ENCODE measurements at regions not wholly inside any gene's neighbourhood (a gene's known extent, or its start where the extent isn't known, plus 50 kb on each side); places are given as distances from the start of the nearest gene placed in this dataset.

- DNase-seq (ENCODE audit: low read depth), result no peak
Measured at GRCh38 chr13:38606699-38607535, 80.0 kb upstream of the FREM2 start.

DNA sequence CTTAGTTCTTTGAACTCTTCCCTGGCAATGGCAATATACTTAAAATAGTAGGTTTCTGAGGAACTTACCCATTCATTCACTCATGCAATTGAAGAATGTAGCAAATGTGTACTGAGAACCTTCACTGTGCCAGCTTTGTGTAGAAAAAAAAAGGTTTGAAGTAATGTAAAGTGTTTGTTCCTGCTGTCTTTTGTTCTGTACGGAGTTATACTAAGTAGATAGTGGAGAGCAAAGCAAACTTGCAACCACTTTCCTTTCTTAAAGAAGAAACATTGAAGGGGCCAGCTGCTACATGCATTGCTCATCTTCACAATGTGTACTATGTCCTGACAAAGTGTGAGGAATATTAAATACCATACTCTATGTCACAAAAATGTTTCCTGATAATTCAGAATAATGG is 68.9 kb upstream of the FREM2 start:
- DNase-seq (ENCODE audit: low read depth), result no peak

GRCh38 chr13:38618336-38618735 is 68.5 kb upstream of the FREM2 start:
- no peak for DNase-seq (ENCODE audit: low read depth)

- no peak for DNase-seq (ENCODE audit: low read depth)
Measured at GRCh38 chr13:38618881-38619280, 68.0 kb upstream of the FREM2 start.

- DNase-seq (ENCODE audit: low read depth), result no peak
Measured at GRCh38 chr13:38620876-38621275, 66.0 kb upstream of the FREM2 start.

- no peak for DNase-seq (ENCODE audit: low read depth)
Measured at GRCh38 chr13:38624822-38625221, 62.1 kb upstream of the FREM2 start.

DNA sequence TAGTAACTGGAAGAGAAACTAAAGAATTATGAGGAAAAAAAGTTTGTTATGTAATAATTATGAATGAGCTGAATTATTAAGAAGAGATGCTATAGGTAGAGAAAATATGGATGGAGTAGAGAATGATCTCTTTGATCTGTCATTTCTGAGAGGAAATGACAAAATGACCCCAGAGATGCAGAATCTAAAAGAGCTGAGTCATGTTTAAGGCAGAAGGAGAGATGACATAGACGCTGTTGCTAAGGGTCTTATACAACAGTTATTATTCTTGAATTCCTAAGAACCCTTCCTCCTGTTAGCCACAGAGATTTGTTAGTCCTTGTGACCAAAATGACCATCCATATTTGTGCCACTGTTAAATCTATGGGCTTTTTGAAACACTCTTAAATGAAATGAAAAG is 58.3 kb upstream of the FREM2 start:
- no peak for DNase-seq (ENCODE audit: low read depth)

DNA sequence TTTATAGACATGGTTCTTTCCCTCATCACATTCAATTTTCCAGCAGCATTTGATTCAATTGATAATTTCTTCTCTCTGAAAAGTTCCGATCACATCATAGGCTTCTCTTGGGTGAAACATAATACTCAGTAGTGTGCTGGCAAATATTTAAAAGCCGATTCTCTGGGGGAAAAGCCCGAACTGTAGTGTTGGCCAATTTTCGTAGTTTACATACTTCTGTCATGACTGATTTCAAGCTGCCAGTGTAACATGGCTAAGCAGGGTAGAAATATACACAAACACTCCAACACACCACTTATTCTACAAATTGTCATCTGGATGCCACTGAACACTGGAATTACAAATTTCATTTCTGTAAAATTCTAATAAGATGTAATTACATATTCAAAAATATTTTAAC is 56.1 kb upstream of the FREM2 start:
- peak; percentile 74 for DNase-seq (ENCODE audit: low read depth)

DNA sequence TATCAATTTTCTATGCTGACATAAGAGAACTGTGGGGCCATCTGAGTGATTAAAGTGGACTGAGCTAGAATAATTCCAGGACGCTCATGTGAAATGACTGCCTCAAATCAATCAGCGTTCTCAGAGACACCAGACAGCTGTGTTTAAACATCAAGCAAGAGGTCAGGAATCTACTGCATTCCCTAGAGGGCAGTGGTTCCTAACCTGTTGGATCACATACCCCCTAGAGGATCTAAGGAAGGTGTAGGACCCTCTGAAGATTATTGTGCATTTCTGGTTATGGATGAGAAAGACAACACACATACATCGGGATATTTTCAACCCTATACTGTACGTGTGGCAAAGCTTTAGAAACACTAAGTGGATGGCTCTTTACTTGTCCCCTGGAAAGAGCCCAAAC is 51.8 kb upstream of the FREM2 start:
- no peak for DNase-seq (ENCODE audit: low read depth)

DNA sequence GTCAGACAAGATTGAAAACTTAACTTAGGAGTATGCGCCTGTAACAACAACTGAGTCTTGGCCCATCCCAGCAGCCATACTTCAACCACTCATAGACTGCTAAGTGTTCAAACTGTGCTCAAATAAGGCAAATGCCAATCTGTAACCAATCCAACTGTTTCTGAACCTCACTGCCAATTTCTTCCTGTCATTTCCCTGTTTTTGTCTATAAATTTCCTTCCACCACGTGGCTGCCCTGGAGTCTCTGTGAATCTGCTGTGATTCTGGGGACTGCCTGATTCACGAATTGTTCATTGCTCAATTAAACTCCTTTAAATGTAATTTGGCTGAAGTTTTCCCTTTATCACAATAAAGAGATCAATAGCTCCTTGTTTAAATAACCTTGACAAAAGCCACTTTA is 50.8 kb upstream of the FREM2 start:
- DNase-seq (ENCODE audit: low read depth), result no peak

DNA sequence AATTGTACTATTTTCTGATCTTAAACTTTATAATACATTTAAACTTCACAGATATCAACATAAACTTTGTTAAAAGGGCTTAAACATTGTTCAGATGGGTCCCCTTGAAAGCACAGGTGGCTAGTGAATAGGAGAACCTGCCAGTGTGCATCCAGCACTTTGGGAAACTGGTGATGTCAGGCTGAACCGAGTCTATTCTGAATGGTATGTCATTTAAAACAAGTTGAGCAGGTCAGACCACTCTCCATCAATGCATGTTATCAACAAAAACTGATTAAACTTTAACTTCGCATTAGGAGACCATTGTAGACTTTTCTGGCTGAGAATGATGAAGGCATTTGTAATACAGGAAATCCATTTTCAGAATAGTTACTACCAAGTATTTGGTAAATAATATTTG is 50.1 kb upstream of the FREM2 start:
- DNase-seq (ENCODE audit: low read depth), result no peak

Measured in fibroblast of the conjunctiva (primary cell).